Sigmoid colon (tissue), 6 donors: ENCODE measurements at regions not wholly inside any gene's neighbourhood (a gene's known extent, or its start where the extent isn't known, plus 50 kb on each side); places are given as distances from the start of the nearest gene placed in this dataset.

Experiments
- DNase-seq: peaks from one replicate; pipeline ENCODE4 v3.0.0-alpha.2; 2019
- H3K27ac ChIP-seq, 4 donors: fragments of 200-600 bp; sonication (generic); one replicate each; pipeline ENCODE4 v1.5.1; 2016 to 2019; ENCODE audit warnings: mild to moderate bottlenecking in 1 of 4
- H3K27me3 ChIP-seq, 3 donors: fragments of 200-600 bp; sonication (generic); one replicate each; pipeline ENCODE4 v1.5.1; 2019; ENCODE audit warnings: mild to moderate bottlenecking in 1 of 3
- H3K36me3 ChIP-seq, 4 donors: fragments of 200-600 bp; sonication (generic); one replicate each; pipeline ENCODE4 v1.5.1; 2016 to 2019
- H3K4me1 ChIP-seq, 4 donors: fragments of 200-600 bp; sonication (generic); one replicate each; pipeline ENCODE4 v1.5.1; 2017 to 2019
- H3K4me3 ChIP-seq, 4 donors: fragments of 200-600 bp; sonication (generic); one replicate each; pipeline ENCODE4 v1.5.1; 2017 to 2019; ENCODE audit warnings: mild to moderate bottlenecking in 2 of 4, moderate library complexity in 1 of 4
- H3K9me3 ChIP-seq, 4 donors: fragments of 200-600 bp in 3 of 4; sonication (generic) in 3 of 4; one replicate each; pipeline versions ENCODE4 v1.5.1 to v1.6.1; 2013 to 2019
- EP300 ChIP-seq, 4 donors: sonication (generic); formaldehyde crosslinking; IDR thresholded peaks; one replicate each; pipeline ENCODE4 v1.6.1; 2017; ENCODE audit warnings: antibody characterized with exemption in 4 of 4
- POLR2A ChIP-seq, 2 donors: fragments of 450-650 bp; IDR thresholded peaks; one replicate each; pipeline ENCODE4 v1.6.1; 2016; ENCODE audit warnings: antibody characterized with exemption in 2 of 2, mild to moderate bottlenecking in 2 of 2, moderate library complexity in 2 of 2
- POLR2AphosphoS5 ChIP-seq, 4 donors: sonication (generic); formaldehyde crosslinking; IDR thresholded peaks; one replicate each; pipeline ENCODE4 v1.6.1; 2017; ENCODE audit warnings: antibody characterized with exemption in 4 of 4
- WGBS, 2 donors: extraction: QIAGEN DNeasy Blood & Tissue Kit; methylation state at CpG; one replicate each; pipeline ENCODE4 v1.1.7; 2013; 5-methylcytosine and 5-hydroxymethylcytosine counted together
- intact Hi-C: fragments of 100-400 bp; cut with DNase I; formaldehyde crosslinking; loops from one replicate; pipeline ENCODE4 v1.15.1; 2023
- TF ChIP-seq, protein P1 (sequence below), 4 experiments: fragments of 450-650 bp in 3 of 4; fragments of 200-600 bp in 1 of 4; IDR thresholded peaks; one replicate each; pipeline ENCODE4 v1.5.1; 2016 to 2019; ENCODE audit warnings: antibody characterized with exemption in 4 of 4, mild to moderate bottlenecking in 3 of 4, moderate library complexity in 2 of 4
- donor health status: healthy with polysubstance abuse.
- donor health status: healthy.

DNA sequence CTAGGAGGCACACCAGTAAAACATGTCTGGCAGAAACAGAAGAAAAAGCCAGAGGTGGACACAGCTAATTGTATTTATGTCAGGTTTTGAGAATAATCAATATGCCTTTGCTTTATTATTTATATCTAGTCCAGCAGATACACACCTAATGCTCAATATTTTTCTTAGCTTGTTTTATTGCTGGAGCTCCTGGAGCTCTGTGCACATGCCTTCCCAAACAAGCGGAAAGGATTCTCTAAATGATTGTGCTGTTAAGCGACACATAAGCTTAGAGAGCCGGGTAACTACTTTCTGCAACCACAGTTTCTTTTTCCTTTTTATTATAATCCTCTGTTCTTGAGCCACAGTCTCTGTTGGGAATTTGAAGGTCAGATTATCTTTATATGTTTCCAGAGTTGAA is 177.3 kb upstream of the ST6GAL2 start:
- WGBS, 2 donors = 63 to 84% methylated on average over 3 of the region's 3 CpGs
- TF ChIP-seq, protein P1, sequence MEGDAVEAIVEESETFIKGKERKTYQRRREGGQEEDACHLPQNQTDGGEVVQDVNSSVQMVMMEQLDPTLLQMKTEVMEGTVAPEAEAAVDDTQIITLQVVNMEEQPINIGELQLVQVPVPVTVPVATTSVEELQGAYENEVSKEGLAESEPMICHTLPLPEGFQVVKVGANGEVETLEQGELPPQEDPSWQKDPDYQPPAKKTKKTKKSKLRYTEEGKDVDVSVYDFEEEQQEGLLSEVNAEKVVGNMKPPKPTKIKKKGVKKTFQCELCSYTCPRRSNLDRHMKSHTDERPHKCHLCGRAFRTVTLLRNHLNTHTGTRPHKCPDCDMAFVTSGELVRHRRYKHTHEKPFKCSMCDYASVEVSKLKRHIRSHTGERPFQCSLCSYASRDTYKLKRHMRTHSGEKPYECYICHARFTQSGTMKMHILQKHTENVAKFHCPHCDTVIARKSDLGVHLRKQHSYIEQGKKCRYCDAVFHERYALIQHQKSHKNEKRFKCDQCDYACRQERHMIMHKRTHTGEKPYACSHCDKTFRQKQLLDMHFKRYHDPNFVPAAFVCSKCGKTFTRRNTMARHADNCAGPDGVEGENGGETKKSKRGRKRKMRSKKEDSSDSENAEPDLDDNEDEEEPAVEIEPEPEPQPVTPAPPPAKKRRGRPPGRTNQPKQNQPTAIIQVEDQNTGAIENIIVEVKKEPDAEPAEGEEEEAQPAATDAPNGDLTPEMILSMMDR (IDR thresholded peaks at IDR 0.05) = no peak
- TF ChIP-seq EP300 (IDR thresholded peaks at IDR 0.05) (no peak), POLR2A (IDR thresholded peaks at IDR 0.05) (no peak), POLR2AphosphoS5 (IDR thresholded peaks at IDR 0.05) (no peak)
- Histone ChIP-seq H3K27ac (no peak overlapping the region), H3K27me3 (no peaks in the 10 kb centered on the region), H3K4me3 (no peak overlapping the region), H3K4me1 (peaks cover 0 to 4% (median 0%) of the 10 kb centered on the region in 4 donors), H3K9me3 (no peaks in the 10 kb centered on the region), H3K36me3 (no peaks in the 10 kb centered on the region)
- intact Hi-C loops = no loop called here
- DNase-seq = no peak

- H3K27me3 ChIP-seq = no peaks in the 10 kb centered on the region
- H3K4me3 ChIP-seq = no peak overlapping the region
- H3K36me3 ChIP-seq = no peaks in the 10 kb centered on the region
- H3K4me1 ChIP-seq = peaks cover 0 to 10% (median 0%) of the 10 kb centered on the region in 4 donors
- no peak for TF ChIP-seq EP300 (IDR thresholded peaks at IDR 0.05)
- no peak for TF ChIP-seq POLR2A (IDR thresholded peaks at IDR 0.05)
- TF ChIP-seq, protein P1 (IDR thresholded peaks at IDR 0.05) = no peak
- TF ChIP-seq POLR2AphosphoS5 (IDR thresholded peaks at IDR 0.05) = no peak
- WGBS, 2 donors = 88 to 89% methylated on average over 6 of the region's 6 CpGs
- intact Hi-C loops = no loop called here
- no peak for DNase-seq
- no peak overlapping the region for H3K27ac ChIP-seq
- no peaks in the 10 kb centered on the region for H3K9me3 ChIP-seq
These were observed 178.8 kb upstream of the ST6GAL2 start for GRCh38 chr2:107064750-107065149.

DNA sequence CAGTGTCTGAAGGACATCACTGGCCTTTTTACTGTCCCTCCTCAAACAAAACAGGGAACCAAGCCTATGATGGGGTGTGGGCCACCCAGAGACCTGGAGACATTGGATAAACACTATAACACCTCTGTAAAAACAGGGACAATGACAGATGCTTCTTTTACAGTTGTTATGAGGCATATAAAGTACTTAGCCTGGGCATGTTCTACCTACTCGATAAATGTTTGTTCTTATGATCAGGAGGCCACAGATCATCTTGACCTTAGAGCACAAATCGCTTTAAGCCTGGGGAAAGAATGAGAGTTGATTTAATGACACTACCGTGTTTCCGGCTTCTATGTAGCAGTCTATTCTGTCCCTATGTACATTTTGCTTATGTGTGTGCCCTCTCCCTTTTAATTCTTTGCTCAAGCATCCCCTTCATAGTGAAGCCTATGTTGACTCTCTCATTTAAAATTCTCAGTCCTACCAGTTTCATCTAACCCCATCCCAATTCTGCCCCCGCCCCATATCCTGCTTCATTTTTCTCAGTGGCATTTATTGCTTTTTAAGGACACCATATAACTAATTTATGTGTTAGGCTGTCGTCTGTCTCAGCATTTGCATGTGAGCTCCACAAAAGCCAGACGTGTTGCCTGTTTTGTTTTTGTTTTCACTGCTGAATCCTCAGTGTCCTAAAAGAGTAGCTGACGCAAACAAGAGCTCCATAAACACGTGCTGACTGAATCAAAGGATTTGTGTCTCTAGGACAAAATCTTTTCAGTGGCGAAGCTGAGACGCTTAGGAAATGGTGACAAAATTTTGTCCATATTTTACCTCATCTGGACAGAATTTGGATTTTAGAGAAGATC is 182.3 kb upstream of the ST6GAL2 start:
- Histone ChIP-seq H3K36me3 (no peaks in the 10 kb centered on the region), H3K4me1 (peaks cover 0 to 10% (median 0%) of the 10 kb centered on the region in 4 donors), H3K9me3 (no peaks in the 10 kb centered on the region), H3K27me3 (no peaks in the 10 kb centered on the region), H3K4me3 (no peak overlapping the region), H3K27ac (no peak overlapping the region)
- TF ChIP-seq, protein P1 (IDR thresholded peaks at IDR 0.05) = no peak
- no peak for TF ChIP-seq EP300 (IDR thresholded peaks at IDR 0.05)
- no peak for TF ChIP-seq POLR2A (IDR thresholded peaks at IDR 0.05)
- TF ChIP-seq POLR2AphosphoS5 (IDR thresholded peaks at IDR 0.05) = no peak
- WGBS, 2 donors = 41 to 71% methylated on average over 11 of the region's 11 CpGs
- intact Hi-C loops = no loop called here
- DNase-seq = no peak

DNA sequence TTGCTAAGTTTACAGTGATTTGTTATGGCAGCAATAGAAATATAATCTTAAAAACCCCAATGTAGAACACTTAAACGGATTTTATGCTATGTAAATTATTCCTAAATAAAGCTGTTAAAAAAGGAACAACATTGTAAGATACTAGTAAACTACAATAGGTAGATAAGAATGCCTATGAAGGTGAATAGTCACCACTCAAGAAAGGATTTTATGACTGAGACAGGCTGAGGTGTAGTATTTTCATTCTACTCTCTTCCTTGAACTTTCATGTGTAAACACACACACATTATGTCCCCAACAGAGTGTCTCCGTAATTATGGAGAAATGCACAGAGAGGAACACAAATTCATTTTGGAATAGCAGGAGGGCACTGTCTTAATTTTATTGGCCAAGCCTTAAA is 183.9 kb upstream of the ST6GAL2 start:
- peaks cover 0 to 10% (median 0%) of the 10 kb centered on the region in 4 donors for H3K4me1 ChIP-seq
- intact Hi-C loops = no loop called here
- no peaks in the 10 kb centered on the region for H3K27me3 ChIP-seq
- WGBS, 2 donors = 19 to 62% methylated on average over 2 of the region's 2 CpGs
- TF ChIP-seq POLR2A (IDR thresholded peaks at IDR 0.05) (no peak), EP300 (IDR thresholded peaks at IDR 0.05) (no peak), POLR2AphosphoS5 (IDR thresholded peaks at IDR 0.05) (no peak)
- TF ChIP-seq, protein P1 (IDR thresholded peaks at IDR 0.05) = no peak
- no peak for DNase-seq
- H3K9me3 ChIP-seq = no peaks in the 10 kb centered on the region
- H3K27ac ChIP-seq = no peak overlapping the region
- no peaks in the 10 kb centered on the region for H3K36me3 ChIP-seq
- no peak overlapping the region for H3K4me3 ChIP-seq
